ENCODE measurements at regions not wholly inside any gene's neighbourhood (a gene's known extent, or its start where the extent isn't known, plus 50 kb on each side); places are given as distances from the start of the nearest gene placed in this dataset.
A peak's percentile ranks its signal among the peaks of the same experiment; 100 is the strongest.
"Not testable (repeated sequence)": the region's sequence is repeated elsewhere in the genome, so short reads cannot be mapped to it uniquely, and the experiment has no call there.

GRCh38 chr11:34830648-34831047 is 85.5 kb downstream of the APIP start:
- no peak for DNase-seq

DNA sequence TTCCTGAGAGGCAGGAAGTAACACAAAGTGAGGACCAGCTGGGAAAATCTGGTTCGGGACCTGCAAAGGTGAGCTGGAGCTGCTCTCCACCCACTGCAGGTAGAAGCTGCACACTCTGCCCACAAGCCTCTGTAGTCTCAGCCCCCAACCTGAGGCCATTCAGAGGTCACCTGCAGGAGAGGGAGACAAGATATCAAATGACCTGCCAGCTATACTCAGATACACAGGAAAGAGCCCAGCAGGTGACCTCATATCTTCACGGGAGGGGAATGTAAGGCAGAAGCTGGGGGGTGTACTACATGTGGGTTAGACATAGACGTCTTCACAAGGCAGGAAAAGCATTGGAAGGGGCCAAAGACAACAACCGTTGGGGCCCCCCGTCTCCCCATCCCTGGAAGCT is 86.1 kb downstream of the APIP start:
- no peak for DNase-seq

DNA sequence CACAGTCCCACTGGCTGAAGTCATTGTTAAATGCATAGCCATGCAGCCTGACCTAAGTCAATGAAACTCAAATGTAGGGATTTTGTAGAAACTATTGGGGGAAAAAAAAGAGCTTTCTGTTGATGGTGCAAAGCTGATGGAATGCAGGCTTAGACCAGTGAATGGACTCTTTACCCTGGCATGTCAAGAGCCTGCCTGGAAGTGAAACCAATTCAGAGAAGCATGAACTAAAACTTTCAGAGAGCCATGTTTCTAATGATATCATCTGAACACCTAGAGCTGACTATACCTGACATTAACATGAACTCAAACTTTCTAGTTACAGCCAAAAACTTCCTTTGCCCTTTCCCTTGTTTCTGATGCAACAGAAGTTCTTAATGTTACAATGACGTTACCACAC is 89.0 kb downstream of the APIP start:
- DNase-seq: no peak

DNA sequence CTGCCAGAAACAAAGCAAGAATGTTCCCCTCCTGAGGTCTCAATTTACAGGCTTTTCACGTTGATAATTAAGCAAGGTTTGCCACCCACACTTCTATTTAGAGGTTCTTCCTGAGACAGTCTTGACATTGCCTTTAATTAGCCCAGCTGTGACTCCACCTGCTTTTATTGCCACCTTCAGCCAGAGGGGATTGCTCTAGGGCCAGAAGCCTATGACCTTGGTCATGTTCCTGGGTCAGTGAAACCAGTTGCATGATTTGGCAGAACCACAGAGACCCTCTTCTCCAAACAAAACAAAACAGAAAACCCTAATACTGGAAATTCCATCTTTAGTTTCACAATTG is 89.8 kb downstream of the APIP start:
- DNase-seq: no peak

- peak; percentile 54 for DNase-seq
These were observed 90.4 kb downstream of the APIP start for GRCh38 chr11:34825670-34826383.

DNA sequence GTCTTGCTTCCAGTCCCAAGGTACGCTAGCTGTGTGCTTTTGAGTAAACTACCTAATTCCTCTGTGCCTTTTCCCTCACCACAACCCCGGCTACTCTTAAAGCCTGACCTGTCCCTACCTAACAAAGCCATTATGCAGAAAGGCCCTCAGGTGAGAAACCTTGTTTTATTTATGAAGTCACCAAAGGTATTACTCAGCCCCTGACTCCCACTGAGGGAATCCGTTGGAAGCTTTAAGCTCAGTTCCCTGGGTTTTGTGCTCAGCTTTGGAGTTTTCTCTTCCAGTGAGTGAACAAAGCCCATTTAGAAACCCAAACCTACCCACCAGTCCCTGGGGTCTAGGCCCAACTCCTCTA is 90.9 kb downstream of the APIP start:
- DNase-seq: no peak

GRCh38 chr11:34824425-34824824 is 91.8 kb downstream of the APIP start:
- no peak for DNase-seq

GRCh38 chr11:34823639-34824038 is 92.5 kb downstream of the APIP start:
- no peak for DNase-seq

GRCh38 chr11:34823197-34823596 is 93.0 kb downstream of the APIP start:
- DNase-seq: no peak

- DNase-seq: no peak
These were observed 96.3 kb downstream of the APIP start for GRCh38 chr11:34819740-34820482.

DNA sequence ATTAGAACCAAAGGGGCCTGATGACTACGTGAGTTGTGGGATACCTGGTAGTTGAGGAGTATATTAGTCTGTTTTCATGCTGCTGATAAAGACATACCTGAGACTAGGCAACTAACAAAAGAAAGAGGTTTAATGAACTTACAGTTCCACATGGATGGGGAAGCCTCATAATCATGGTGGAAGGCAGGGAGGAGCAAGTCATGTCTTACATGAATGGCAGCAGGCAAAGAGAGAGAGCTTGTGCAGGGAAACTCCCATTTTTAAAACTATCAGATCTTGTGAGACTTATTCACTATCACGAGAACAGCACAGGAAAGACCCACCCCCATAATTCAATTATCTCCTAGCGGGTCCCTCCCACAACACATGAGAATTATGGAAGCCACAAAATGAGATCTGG is 98.4 kb downstream of the APIP start:
- not testable (repeated sequence) for DNase-seq

DNA sequence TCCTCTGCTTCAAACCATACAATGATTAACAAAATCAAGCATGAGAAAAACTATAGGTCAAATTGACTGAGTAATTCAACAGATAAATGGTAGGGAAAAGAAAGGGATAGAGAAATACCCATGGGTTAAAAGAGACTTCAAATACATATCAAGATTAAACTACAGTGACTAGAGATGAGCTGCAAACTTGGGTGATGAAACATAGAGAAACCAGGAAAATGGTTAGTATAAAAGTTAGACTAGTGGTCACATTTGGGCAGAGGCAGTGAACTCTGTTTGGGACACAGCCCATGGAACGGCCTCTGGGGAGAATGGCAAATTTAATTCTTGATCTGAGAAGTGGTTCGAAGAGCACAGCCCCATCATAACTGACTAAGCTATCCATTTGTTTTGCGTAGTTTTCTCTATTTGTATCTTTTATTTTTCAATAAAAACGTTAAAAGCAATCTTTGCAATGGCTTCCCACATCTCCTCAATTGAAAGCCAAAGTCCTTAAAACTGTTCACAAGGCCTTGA is 99.4 kb downstream of the APIP start:
- no peak for DNase-seq

DNA sequence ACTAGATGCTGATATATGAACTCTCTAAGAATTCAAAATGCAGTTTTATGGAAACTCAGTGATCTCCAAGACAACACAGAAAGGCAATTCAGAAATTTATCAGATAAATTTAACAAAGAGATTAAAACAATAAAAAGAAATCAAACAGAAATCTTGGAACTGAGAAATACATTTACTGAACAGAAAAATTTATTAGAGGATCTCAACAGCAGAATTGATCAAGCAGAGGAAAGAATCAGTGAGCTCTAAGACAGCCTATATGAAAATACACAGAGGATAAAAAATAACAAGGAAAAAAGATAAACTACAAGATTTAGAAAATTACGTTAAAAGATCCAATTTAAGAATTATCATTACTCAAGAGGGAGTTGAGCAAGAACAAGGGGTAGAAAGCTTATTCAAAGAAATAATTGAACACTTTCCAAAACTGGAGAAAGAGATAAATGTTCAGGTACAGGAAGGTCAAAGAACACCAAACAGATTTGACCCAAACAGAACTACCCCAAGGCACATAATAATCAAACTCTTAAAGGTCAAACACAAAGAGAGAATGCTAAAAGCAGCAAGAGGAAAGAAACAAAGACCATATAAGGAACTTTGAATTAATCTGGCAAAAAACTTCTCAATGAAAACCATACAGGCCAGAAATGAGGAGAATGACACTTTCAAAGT is 103.1 kb downstream of the APIP start:
- DNase-seq: no peak

- DNase-seq: no peak
These were observed 104.3 kb downstream of the APIP start for GRCh38 chr11:34811858-34812257.

GRCh38 chr11:34810107-34810562 is 106.0 kb downstream of the APIP start:
- DNase-seq: no peak

GRCh38 chr11:34809191-34810106 is 106.7 kb downstream of the APIP start:
- peak; percentile 86 for DNase-seq

GRCh38 chr11:34806875-34807274 is 109.3 kb downstream of the APIP start:
- no peak for DNase-seq

- peak; percentile 36 for DNase-seq
These were observed 110.2 kb downstream of the APIP start for GRCh38 chr11:34805937-34806336.

DNA sequence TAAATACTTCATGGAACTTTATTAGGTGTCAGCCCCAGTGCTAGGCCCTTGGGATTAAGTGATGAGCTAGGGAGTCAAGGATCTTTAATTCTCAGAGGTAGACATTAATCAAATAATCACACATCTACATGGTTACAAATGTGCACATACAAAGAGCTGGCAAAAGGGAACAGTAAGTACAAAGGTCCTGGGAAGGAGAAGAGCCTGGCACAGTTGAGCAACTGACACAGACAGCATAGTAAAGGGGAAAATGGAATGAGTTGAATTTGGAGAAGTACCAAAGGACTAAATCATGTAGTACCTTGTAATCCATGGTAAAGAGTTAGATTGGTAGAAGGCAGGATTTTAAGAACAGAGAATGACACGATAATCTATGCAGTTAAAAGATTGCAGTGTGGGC is 116.3 kb downstream of the APIP start:
- DNase-seq: no peak

DNA sequence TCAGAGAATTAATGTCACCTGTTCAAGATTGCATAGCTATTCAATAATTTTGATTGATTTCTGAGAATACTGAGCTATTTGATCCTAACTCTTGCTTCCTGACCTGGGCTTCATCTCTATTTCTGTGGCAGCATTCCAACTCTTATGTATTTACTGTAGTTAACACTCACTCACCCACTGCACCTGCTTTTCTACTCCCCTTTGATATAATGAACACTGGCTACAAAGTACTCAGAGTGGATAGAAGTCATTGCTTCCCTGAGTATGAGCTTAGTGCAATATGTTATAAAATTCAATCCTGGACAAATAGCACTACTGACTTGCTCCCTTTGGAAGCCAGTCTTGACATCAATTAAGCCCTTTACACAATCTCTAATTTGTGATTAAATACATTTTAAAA is 117.2 kb downstream of the APIP start:
- no peak for DNase-seq

DNA sequence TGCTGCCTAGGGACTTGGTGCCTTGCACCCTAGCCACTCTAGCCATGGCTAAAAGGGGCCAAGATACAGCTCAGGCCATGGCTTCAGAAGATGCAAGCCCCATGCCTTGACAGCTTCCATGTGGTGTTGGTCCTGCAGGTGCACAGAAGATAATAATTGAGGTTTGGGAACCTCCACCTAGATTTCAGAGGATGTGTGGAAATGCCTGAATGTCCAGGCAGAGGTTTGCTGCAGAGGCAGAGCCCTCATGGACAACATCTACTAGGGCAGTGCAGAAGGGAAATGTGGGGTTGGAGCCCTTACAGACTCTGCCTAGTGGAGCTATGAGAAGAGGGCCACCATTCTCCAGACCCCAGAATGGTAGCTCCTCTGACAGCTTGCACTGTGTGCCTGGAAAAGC is 118.7 kb downstream of the APIP start:
- DNase-seq: not testable (repeated sequence)

DNA sequence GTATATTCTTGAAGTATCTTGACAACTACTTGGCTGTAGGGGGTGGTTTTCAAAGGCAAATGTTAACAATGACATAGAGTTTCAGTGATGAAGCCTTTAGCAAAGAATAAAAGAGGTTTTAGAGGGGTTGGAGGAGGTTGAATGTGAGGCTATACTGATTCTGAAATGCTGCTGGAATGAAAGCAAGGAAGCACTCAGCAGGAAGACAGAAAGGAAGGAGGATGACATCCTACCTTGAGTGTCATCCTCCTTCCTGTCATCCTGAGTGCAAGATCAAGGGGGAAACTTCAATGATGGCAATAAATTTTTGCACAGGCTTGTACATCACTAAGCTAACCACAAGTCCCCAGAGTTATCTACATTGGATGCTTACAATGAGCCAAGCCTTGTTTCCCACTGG is 120.5 kb downstream of the APIP start:
- DNase-seq: no peak

DNA sequence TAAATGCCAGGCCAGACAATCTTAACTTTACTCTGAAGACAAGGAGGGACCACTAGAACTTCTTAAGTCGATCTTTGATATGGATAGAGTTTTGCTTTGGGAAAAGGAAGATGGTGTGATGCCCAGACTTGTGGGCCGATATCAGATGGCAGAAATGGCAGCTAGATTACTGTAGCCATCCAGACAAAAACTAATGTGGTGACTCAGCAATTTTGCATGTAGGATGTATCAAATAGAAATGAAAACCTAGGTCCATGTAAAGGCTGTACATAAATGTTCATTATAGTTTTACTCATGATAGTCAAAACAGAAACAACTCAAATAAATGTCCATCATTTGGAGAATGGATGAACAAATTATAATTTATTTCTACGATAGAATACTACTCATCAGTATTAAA is 121.5 kb downstream of the APIP start:
- DNase-seq: no peak

All from hematopoietic multipotent progenitor cell treated with erythropoietin and hydrocortisone succinate and interleukin-3 and kit ligand, for 6 days (in vitro differentiated cells).